ENCODE measurements at regions not wholly inside any gene's neighbourhood (a gene's known extent, or its start where the extent isn't known, plus 50 kb on each side); places are given as distances from the start of the nearest gene placed in this dataset.
A peak's percentile ranks its signal among the peaks of the same experiment; 100 is the strongest.

GRCh38 chr5:119852140-119852539 is 222.8 kb downstream of the FAM170A start (continued):
- TF ChIP-seq BATF2 (CRISPR knock-in tag; IDR thresholded peaks at IDR 0.05), result no peak
- TF ChIP-seq ZSCAN21 (CRISPR knock-in tag; IDR thresholded peaks at IDR 0.05; ENCODE audit: borderline replicate concordance), result no peak
- TF ChIP-seq, protein P1, sequence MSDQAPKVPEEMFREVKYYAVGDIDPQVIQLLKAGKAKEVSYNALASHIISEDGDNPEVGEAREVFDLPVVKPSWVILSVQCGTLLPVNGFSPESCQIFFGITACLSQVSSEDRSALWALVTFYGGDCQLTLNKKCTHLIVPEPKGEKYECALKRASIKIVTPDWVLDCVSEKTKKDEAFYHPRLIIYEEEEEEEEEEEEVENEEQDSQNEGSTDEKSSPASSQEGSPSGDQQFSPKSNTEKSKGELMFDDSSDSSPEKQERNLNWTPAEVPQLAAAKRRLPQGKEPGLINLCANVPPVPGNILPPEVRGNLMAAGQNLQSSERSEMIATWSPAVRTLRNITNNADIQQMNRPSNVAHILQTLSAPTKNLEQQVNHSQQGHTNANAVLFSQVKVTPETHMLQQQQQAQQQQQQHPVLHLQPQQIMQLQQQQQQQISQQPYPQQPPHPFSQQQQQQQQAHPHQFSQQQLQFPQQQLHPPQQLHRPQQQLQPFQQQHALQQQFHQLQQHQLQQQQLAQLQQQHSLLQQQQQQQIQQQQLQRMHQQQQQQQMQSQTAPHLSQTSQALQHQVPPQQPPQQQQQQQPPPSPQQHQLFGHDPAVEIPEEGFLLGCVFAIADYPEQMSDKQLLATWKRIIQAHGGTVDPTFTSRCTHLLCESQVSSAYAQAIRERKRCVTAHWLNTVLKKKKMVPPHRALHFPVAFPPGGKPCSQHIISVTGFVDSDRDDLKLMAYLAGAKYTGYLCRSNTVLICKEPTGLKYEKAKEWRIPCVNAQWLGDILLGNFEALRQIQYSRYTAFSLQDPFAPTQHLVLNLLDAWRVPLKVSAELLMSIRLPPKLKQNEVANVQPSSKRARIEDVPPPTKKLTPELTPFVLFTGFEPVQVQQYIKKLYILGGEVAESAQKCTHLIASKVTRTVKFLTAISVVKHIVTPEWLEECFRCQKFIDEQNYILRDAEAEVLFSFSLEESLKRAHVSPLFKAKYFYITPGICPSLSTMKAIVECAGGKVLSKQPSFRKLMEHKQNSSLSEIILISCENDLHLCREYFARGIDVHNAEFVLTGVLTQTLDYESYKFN (CRISPR knock-in tag; conservative IDR thresholded peaks at IDR 0.05), result peak; percentile 86
- TF ChIP-seq, protein P2, sequence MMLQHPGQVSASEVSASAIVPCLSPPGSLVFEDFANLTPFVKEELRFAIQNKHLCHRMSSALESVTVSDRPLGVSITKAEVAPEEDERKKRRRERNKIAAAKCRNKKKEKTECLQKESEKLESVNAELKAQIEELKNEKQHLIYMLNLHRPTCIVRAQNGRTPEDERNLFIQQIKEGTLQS (CRISPR knock-in tag; IDR thresholded peaks at IDR 0.05), result no peak
- no peak for TF ChIP-seq FOXM1 (CRISPR knock-in tag; IDR thresholded peaks at IDR 0.05)
- TF ChIP-seq MED8 (CRISPR knock-in tag; IDR thresholded peaks at IDR 0.05; ENCODE audit: insufficient replicate concordance), result no peak
- peak; percentile 71 for TF ChIP-seq ZMYM4 (CRISPR knock-in tag; IDR thresholded peaks at IDR 0.05)
- peak; percentile 38; the same call in 1 of the 2 replicates for TF ChIP-seq ZNF614 (CRISPR knock-in tag; IDR thresholded peaks at IDR 0.05; ENCODE audit: borderline replicate concordance)
- no peak for TF ChIP-seq NFAT5 (CRISPR knock-in tag; IDR thresholded peaks at IDR 0.05)
- TF ChIP-seq ZFX (CRISPR knock-in tag; IDR thresholded peaks at IDR 0.05; ENCODE audit: low read depth), result peak; percentile 16; the same call in 1 of the 2 replicates
- TF ChIP-seq ZNF747 (CRISPR knock-in tag; IDR thresholded peaks at IDR 0.05; ENCODE audit: borderline replicate concordance), result no peak
- TF ChIP-seq SMC3 (IDR thresholded peaks at IDR 0.05; ENCODE audit: low read length), result no peak
- TF ChIP-seq FOXK1 (CRISPR knock-in tag; IDR thresholded peaks at IDR 0.05; ENCODE audit: borderline replicate concordance, low read depth), result peak; percentile 56; the same call in 1 of the 2 replicates
- no peak for TF ChIP-seq ZNF34 (CRISPR knock-in tag; IDR thresholded peaks at IDR 0.05; ENCODE audit: borderline replicate concordance)

All from HepG2 (cell line).